Mesodermal cell (in vitro differentiated cells): ENCODE measurements at regions not wholly inside any gene's neighbourhood (a gene's known extent, or its start where the extent isn't known, plus 50 kb on each side); places are given as distances from the start of the nearest gene placed in this dataset.

Experiments
- H3K27ac ChIP-seq: 2 replicates; pipeline ENCODE4 v1.7.0; 2013; ENCODE audit warnings: mild to moderate bottlenecking, low read depth, low read length, moderate library complexity; ENCODE audit not compliant: severe bottlenecking
- H3K36me3 ChIP-seq: 2 replicates; pipeline ENCODE4 v1.7.1; 2013; ENCODE audit warnings: mild to moderate bottlenecking, low read length, moderate library complexity; ENCODE audit not compliant: control insufficient read depth, insufficient read depth
- H3K4me1 ChIP-seq: one replicate; pipeline ENCODE4 v1.7.1; 2013; ENCODE audit warnings: mild to moderate bottlenecking, low read length; ENCODE audit not compliant: insufficient read depth, control insufficient read depth, poor library complexity, severe bottlenecking
- H3K4me3 ChIP-seq: 2 replicates; pipeline ENCODE4 v1.7.0; 2013; ENCODE audit warnings: low read length, control low read depth, mild to moderate bottlenecking; ENCODE audit not compliant: insufficient read depth, poor library complexity, severe bottlenecking; ENCODE audit errors: extremely low read depth
- H3K9me3 ChIP-seq: 2 replicates; pipeline ENCODE4 v1.7.1; 2013; ENCODE audit warnings: mild to moderate bottlenecking, low read length, moderate library complexity; ENCODE audit not compliant: control insufficient read depth
- WGBS, 2 experiments: methylation state at CpG; one replicate each; pipeline ENCODE4 v1.1.5; 2013; ENCODE audit warnings: missing lambda C conversion rate in 2 of 2; ENCODE audit not compliant: insufficient coverage in 2 of 2; 5-methylcytosine and 5-hydroxymethylcytosine counted together

DNA sequence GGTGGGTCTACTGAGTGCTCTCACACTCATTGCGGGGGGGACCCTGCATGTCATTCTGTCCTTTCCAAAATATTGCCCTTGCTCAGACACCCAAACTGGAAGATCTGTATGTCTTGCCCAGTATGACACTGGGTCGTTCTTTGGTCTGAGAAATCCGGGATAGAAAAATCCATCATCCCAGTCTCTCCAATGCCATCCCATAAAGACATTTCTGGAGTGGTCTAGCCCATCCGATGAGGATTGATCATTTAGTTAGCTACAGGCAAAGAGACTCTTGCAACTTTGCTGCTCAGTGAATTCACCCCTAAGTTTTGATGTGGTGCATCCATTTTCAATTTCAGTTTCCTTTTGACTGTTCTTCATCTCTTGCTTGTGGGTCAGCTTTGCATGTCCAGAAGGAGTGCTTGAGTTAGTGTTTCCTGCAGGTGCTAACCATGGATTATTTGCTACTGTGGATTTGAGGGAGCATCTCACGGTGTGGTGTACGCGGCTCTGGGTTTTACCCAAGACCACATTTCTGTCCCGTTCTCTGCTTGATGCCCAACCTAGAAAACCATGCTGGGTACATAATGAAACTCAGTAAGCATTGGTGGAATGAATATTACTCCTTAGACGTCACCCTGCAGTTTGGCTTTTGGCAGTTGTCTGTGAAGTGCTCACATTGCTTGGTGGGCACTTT lies 247.0 kb upstream of the MKI67 start:
- Histone ChIP-seq H3K4me3 (no peak overlapping the region), H3K36me3 (no peaks in the 10 kb centered on the region), H3K4me1 (no peaks in the 10 kb centered on the region), H3K9me3 (no peaks in the 10 kb centered on the region), H3K27ac (no peak overlapping the region)
- WGBS, 2 experiments: 92 to 97% methylated on average over 5 to 9 of the region's 9 CpGs

DNA sequence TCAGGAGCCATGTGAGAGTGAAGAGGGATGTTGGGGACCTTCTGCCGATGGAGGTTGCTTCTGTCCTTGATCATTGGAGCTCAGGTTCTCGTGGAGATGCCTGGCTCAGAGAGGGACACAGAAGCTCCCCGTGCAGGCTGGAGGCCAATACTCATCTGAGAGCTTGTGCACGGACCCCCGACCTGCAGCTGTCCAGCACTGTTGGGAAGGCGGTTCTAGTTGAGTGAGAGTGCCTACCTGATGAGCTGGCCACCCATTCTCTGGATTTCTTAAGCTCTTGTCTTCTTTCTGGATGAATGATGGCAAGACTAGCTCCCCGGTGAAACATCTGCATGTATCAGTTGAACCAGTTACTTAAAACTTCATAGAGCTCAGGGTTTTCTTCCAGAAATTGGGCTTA lies 247.6 kb upstream of the MKI67 start:
- Histone ChIP-seq H3K36me3 (no peaks in the 10 kb centered on the region), H3K27ac (no peak overlapping the region), H3K4me1 (no peaks in the 10 kb centered on the region), H3K9me3 (no peaks in the 10 kb centered on the region), H3K4me3 (no peak overlapping the region)
- 90 to 97% methylated on average over 6 to 7 of the region's 7 CpGs for WGBS, 2 experiments

DNA sequence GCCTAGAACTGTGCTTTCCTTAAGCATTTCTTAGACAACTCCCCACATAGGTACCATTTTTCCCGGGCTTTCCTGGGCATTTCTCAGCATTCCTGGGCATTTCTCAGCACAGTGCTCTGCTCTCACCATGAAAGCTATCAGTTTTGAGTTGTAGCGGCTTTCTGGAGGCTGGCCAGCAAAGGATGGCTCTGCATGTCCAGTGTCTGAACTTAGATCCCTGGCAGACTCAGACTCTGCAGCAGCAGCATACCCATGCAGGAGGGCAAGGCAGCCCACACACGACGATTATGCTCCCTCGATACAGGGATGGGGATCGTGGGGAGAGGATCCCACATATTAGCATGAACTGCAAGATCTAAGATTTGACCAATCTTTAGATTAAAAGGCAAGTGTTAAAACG lies 248.9 kb upstream of the MKI67 start:
- H3K4me1 ChIP-seq: no peaks in the 10 kb centered on the region
- 84 to 88% methylated on average over 5 to 7 of the region's 7 CpGs for WGBS, 2 experiments
- no peaks in the 10 kb centered on the region for H3K36me3 ChIP-seq
- no peaks in the 10 kb centered on the region for H3K9me3 ChIP-seq
- H3K27ac ChIP-seq: no peak overlapping the region
- H3K4me3 ChIP-seq: no peak overlapping the region

DNA sequence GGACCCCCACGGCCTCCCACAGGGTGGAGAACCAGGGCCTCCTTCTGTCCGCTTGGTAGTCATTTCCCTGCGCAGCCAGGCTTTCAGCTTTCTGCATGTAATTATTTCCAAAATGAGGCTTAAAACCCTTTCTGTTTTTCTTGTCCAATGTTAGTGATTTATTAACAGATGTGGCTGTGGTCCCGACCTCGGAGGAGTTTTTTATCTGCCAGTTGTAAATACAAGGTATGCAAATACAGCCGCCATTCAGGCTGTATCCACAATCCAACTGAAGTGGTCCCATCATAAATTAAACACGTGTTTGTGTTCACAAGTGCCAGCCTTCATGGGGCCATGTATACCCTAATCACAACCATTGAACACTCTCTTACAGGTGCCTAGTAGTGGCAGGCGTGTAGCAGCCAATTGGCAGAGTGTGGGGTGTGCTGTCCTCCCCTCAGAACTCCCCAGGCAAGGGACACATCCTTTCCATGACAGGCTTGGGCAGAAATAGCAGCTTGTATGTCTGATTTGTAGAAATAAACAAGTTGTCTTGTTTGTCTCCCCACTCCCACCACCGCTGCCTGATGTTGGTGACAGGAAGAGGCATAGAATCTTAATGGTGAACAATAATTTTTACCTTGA lies 251.3 kb upstream of the MKI67 start:
- no peaks in the 10 kb centered on the region for H3K4me1 ChIP-seq
- H3K27ac ChIP-seq: no peak overlapping the region
- no peak overlapping the region for H3K4me3 ChIP-seq
- WGBS, 2 experiments: 89 to 93% methylated on average over 5 to 7 of the region's 9 CpGs
- no peaks in the 10 kb centered on the region for H3K36me3 ChIP-seq
- H3K9me3 ChIP-seq: no peaks in the 10 kb centered on the region

DNA sequence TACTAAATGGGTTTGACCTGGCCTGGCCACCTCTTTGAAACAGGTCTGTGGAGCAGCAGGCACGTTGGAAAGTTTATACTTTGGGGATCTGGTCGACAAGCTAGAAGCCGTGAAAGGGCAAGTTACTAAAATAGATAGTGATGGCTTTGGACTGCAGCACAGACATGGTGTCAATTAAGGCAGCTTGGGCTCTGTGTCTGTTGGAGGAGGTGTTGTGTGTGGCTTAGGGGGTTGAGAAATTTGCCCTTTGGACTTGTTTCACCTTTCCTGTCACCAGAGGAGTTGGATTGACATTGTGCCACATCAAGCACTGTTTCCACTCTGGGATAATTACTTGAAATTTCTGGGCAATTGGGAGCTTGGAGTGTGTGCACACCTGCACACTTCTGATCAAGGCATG lies 251.8 kb upstream of the MKI67 start:
- H3K27ac ChIP-seq: no peak overlapping the region
- H3K9me3 ChIP-seq: no peaks in the 10 kb centered on the region
- H3K4me3 ChIP-seq: no peak overlapping the region
- no peaks in the 10 kb centered on the region for H3K36me3 ChIP-seq
- H3K4me1 ChIP-seq: no peaks in the 10 kb centered on the region
- whole genome bisulfite sequencing, 2 experiments: 79 to 80% methylated on average over 1 to 3 of the region's 3 CpGs

DNA sequence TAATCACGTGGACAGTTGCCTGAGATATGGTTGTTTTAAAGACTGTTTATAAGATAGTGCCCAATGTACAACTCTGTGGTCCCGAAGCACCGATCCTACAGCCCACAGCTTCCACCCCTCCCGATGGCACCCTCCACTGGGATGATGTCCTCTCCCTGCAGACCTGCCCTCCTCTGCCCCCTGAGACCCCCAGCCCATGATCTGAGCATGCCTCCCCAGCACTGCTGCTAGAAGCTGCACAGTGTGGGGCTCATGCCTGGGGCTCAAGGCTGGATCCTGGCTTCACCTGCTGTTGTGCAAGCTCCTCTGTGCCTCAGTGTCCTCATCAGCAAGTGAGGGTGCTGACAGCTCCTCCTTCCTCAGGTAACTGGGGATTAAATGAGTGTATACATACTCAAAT lies 254.7 kb upstream of the MKI67 start:
- WGBS, 2 experiments: 83 to 93% methylated on average over 1 to 3 of the region's 4 CpGs
- Histone ChIP-seq H3K36me3 (no peaks in the 10 kb centered on the region), H3K4me3 (no peak overlapping the region), H3K4me1 (no peaks in the 10 kb centered on the region), H3K27ac (no peak overlapping the region), H3K9me3 (no peaks in the 10 kb centered on the region)

DNA sequence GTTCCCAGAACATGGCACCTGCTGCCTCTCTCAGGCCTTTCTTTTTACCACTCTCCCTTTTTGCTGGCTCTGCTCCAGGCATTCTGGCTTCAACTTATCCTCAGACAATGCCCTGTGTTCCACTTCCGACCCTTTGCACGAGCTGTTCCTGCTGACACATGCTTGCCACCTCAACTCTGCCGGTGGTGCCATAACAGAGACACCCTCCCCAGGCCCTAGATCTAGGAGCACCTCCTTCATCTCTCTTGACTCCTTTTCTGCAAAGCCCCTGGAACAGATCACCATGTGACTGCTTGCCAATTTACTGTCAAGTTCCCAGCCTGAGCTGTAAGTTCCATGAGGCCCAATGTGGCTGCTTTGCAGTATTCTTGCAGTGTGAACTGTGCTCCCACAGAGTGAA lies 256.0 kb upstream of the MKI67 start:
- H3K9me3 ChIP-seq: no peaks in the 10 kb centered on the region
- no peak overlapping the region for H3K27ac ChIP-seq
- WGBS, 2 experiments: 94 to 96% methylated on average over 3 of the region's 3 CpGs
- H3K4me3 ChIP-seq: no peak overlapping the region
- no peaks in the 10 kb centered on the region for H3K4me1 ChIP-seq
- H3K36me3 ChIP-seq: no peaks in the 10 kb centered on the region

GRCh38 chr10:128384831-128385230 lies 258.6 kb upstream of the MKI67 start:
- WGBS, 2 experiments: 87 to 97% methylated on average over 9 to 10 of the region's 10 CpGs
- H3K27ac ChIP-seq: no peak overlapping the region
- no peaks in the 10 kb centered on the region for H3K4me1 ChIP-seq
- H3K36me3 ChIP-seq: no peaks in the 10 kb centered on the region
- H3K9me3 ChIP-seq: no peaks in the 10 kb centered on the region
- no peak overlapping the region for H3K4me3 ChIP-seq

- Histone ChIP-seq H3K4me3 (no peak overlapping the region), H3K4me1 (no peaks in the 10 kb centered on the region), H3K9me3 (no peaks in the 10 kb centered on the region), H3K36me3 (no peaks in the 10 kb centered on the region), H3K27ac (no peak overlapping the region)
- 82 to 89% methylated on average over 6 to 7 of the region's 7 CpGs for WGBS, 2 experiments
Measured at GRCh38 chr10:128386231-128386630, 260.0 kb upstream of the MKI67 start.

GRCh38 chr10:128386816-128387604 lies 260.8 kb upstream of the MKI67 start:
- no peaks in the 10 kb centered on the region for H3K9me3 ChIP-seq
- WGBS, 2 experiments: 91 to 92% methylated on average over 23 to 24 of the region's 24 CpGs
- H3K4me1 ChIP-seq: no peaks in the 10 kb centered on the region

GRCh38 chr10:128390596-128390995 lies 264.4 kb upstream of the MKI67 start:
- no peaks in the 10 kb centered on the region for H3K4me1 ChIP-seq
- H3K4me3 ChIP-seq: no peak overlapping the region
- H3K9me3 ChIP-seq: no peaks in the 10 kb centered on the region
- no peak overlapping the region for H3K27ac ChIP-seq
- no peaks in the 10 kb centered on the region for H3K36me3 ChIP-seq
- WGBS, 2 experiments: 80% methylated on average over 2 of the region's 5 CpGs; no CpG with 5 or more reads in 1 of the 2 experiments

More at GRCh38 chr10:128386816-128387604, 260.8 kb upstream of the MKI67 start:
- Histone ChIP-seq H3K27ac (no peak overlapping the region), H3K36me3 (no peaks in the 10 kb centered on the region), H3K4me3 (no peak overlapping the region)
